ENCODE measurements at regions not wholly inside any gene's neighbourhood (a gene's known extent, or its start where the extent isn't known, plus 50 kb on each side); places are given as distances from the start of the nearest gene placed in this dataset.

GRCh38 chr5:101102506-101102905 is 199.4 kb upstream of the ST8SIA4 start:
- Histone ChIP-seq H2AFZ (ENCODE audit: low read depth, low read length, severe bottlenecking) (no peak overlapping the region), H4K20me1 (ENCODE audit: low read depth, low read length) (no peaks in the 10 kb centered on the region), H3K4me2 (ENCODE audit: low read depth, low read length, poor library complexity, severe bottlenecking) (no peak overlapping the region), H3K9ac (ENCODE audit: low read length) (no peak overlapping the region), H3K79me2 (ENCODE audit: insufficient read depth, low read length) (no peaks in the 10 kb centered on the region), H3K9me2 (replicated peaks; ENCODE audit: insufficient read depth, low read length) (no peaks in the 10 kb centered on the region), H3K27ac (ENCODE audit: low read depth, low read length) (no peak overlapping the region), H3K9me3 (ENCODE audit: insufficient read depth, low read length) (no peaks in the 10 kb centered on the region), H3K36me3 (ENCODE audit: low read length) (no peaks in the 10 kb centered on the region), H3F3A (ENCODE audit: insufficient read depth) (no peaks in the 10 kb centered on the region), H3K4me3 (ENCODE audit: insufficient read depth, low read length, poor library complexity, severe bottlenecking) (no peak overlapping the region), H3K27me3 (ENCODE audit: low read length) (no peaks in the 10 kb centered on the region)
- TF ChIP-seq CTCF (IDR thresholded peaks at IDR 0.05; ENCODE audit: insufficient read depth, low read length, poor library complexity, severe bottlenecking) (no peak), EZH2phosphoT487 (conservative IDR thresholded peaks at IDR 0.05; ENCODE audit: low read length) (no peak)

- H3K27me3 ChIP-seq (ENCODE audit: low read length): no peaks in the 10 kb centered on the region
- H2AFZ ChIP-seq (ENCODE audit: low read depth, low read length, severe bottlenecking): no peak overlapping the region
- H3K36me3 ChIP-seq (ENCODE audit: low read length): no peaks in the 10 kb centered on the region
- no peak overlapping the region for H3K27ac ChIP-seq (ENCODE audit: low read depth, low read length)
- H3K9ac ChIP-seq (ENCODE audit: low read length): no peak overlapping the region
- H3K4me3 ChIP-seq (ENCODE audit: insufficient read depth, low read length, poor library complexity, severe bottlenecking): no peak overlapping the region
- no peaks in the 10 kb centered on the region for H3K79me2 ChIP-seq (ENCODE audit: insufficient read depth, low read length)
- no peak overlapping the region for H3K4me2 ChIP-seq (ENCODE audit: low read depth, low read length, poor library complexity, severe bottlenecking)
- no peaks in the 10 kb centered on the region for H4K20me1 ChIP-seq (ENCODE audit: low read depth, low read length)
- no peaks in the 10 kb centered on the region for H3F3A ChIP-seq (ENCODE audit: insufficient read depth)
- H3K9me2 ChIP-seq (replicated peaks; ENCODE audit: insufficient read depth, low read length): no peaks in the 10 kb centered on the region
- TF ChIP-seq CTCF (IDR thresholded peaks at IDR 0.05; ENCODE audit: insufficient read depth, low read length, poor library complexity, severe bottlenecking): no peak
- no peak for TF ChIP-seq EZH2phosphoT487 (conservative IDR thresholded peaks at IDR 0.05; ENCODE audit: low read length)
- H3K9me3 ChIP-seq (ENCODE audit: insufficient read depth, low read length): no peaks in the 10 kb centered on the region
Measured at GRCh38 chr5:101091902-101092301, 188.8 kb upstream of the ST8SIA4 start.

GRCh38 chr5:101084353-101084752 is 181.3 kb upstream of the ST8SIA4 start:
- Histone ChIP-seq H3K9me2 (replicated peaks; ENCODE audit: insufficient read depth, low read length) (no peaks in the 10 kb centered on the region), H4K20me1 (ENCODE audit: low read depth, low read length) (no peaks in the 10 kb centered on the region), H3K9me3 (ENCODE audit: insufficient read depth, low read length) (no peaks in the 10 kb centered on the region), H3K79me2 (ENCODE audit: insufficient read depth, low read length) (no peaks in the 10 kb centered on the region), H3K9ac (ENCODE audit: low read length) (no peak overlapping the region), H3K36me3 (ENCODE audit: low read length) (no peaks in the 10 kb centered on the region), H3K27me3 (ENCODE audit: low read length) (no peaks in the 10 kb centered on the region), H3K27ac (ENCODE audit: low read depth, low read length) (no peak overlapping the region), H2AFZ (ENCODE audit: low read depth, low read length, severe bottlenecking) (no peak overlapping the region), H3K4me2 (ENCODE audit: low read depth, low read length, poor library complexity, severe bottlenecking) (no peak overlapping the region), H3F3A (ENCODE audit: insufficient read depth) (no peaks in the 10 kb centered on the region), H3K4me3 (ENCODE audit: insufficient read depth, low read length, poor library complexity, severe bottlenecking) (no peak overlapping the region)
- TF ChIP-seq EZH2phosphoT487 (conservative IDR thresholded peaks at IDR 0.05; ENCODE audit: low read length) (no peak), CTCF (IDR thresholded peaks at IDR 0.05; ENCODE audit: insufficient read depth, low read length, poor library complexity, severe bottlenecking) (no peak)

All from SU-DHL-6 (cell line).